SH-SY5Y (cell line): ENCODE measurements at regions not wholly inside any gene's neighbourhood (a gene's known extent, or its start where the extent isn't known, plus 50 kb on each side); places are given as distances from the start of the nearest gene placed in this dataset.

Source experiments
- GATA2 ChIP-seq: IDR thresholded peaks from 2 replicates; pipeline ENCODE4 v1.6.1; 2011; ENCODE audit warnings: mild to moderate bottlenecking, low read depth, low read length
- GATA3 ChIP-seq: IDR thresholded peaks from 2 replicates; pipeline ENCODE4 v1.6.1; 2011; ENCODE audit warnings: low read depth, mild to moderate bottlenecking, low read length, moderate library complexity

DNA sequence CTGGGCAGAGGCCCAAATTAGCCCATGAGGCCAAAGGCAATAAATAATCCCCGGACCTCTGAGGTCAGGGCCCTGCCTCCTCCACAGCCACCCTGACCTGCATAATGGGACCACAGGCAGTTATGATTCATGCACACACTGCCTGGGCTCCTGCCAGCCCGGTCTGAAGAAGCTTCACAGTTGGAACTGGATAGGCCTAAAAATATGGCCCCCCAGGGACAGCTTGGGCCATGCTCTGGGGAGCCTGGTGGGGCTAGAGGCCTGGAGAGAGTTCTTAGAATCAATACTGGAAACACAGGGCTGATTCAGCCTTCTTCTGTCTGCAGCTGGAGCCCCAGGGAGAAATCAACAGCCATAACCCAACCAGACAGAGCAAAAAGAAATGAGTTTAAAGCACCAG lies 112.8 kb upstream of the CADM1 start:
- TF ChIP-seq GATA2 (no peak), GATA3 (no peak)
